DMS153 treated with DMSO at 0.1 percent for 48 hours (cell line): ENCODE measurements at regions not wholly inside any gene's neighbourhood (a gene's known extent, or its start where the extent isn't known, plus 50 kb on each side); places are given as distances from the start of the nearest gene placed in this dataset.

Experiments
- DNase-seq: peaks from one replicate; lab custom pipeline; 2025; ENCODE audit not compliant: unreplicated experiment; lab: John Stamatoyannopoulos, UW

- no peak for DNase-seq
Measured at GRCh38 chr2:120424274-120424796, 78.4 kb downstream of the INHBB start.

GRCh38 chr2:120425014-120425413 is 79.1 kb downstream of the INHBB start:
- no peak for DNase-seq

DNA sequence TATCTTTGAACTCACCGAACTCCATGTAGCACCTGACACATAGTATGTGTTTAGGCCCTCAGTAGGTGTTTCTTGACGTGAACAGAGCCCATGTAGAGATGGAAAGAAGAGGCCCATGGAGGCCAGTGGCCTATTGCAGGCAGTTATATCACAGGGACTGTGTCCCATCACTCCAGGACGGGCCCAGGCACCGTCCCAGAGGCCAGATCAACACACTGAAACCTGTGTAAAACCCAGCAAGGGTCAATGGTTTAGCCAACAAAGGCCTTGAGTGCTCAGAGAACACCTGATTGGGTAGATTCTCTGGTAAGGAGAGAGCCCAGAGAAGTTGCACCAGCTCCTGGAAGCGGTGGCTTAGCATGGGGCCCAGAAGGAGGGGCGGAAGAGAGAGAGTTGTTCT is 82.8 kb downstream of the INHBB start:
- no peak for DNase-seq

DNA sequence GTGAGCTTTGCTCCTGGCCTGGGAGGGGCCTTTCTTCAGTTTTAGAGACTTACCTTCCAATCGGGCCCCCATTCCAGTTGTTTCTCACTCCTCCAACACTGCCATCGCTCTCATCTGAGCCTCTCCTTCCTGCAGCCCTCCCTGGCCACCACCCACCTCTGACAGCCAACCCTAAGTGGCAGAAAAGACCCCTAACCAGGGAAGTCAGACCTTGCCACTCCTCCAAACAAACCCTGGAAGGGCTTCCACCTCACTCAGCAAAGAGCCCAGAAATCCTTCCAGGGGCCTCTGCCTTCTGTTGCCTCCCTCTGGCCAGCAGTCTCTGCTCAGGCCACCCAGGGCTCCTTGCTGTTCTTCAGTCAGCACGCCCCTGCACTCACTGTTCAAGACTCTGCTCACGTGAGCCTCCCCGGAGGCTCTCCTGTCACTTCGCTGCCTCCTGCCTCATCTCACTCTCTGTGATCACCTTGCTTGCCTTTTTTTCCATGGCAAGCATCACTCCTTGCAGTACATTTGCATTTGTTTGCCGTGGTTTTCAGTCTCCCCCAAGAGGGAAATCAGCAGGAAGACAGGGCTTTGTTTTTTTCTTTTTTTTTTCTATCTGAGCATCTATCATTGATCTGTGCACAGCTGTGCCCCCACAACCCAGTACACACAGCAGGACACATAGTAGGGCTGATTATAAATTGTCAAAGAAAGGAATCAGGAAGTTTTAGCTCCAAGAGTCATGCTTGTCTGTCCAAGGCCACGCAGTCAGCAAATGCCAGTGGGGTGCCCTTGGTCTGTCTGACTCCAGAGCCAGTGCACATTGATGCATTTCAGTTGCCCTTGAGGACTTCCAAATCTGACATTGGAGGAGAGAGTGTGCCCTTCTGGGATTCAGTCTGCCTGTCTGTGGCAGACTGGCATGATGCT is 83.9 kb downstream of the INHBB start:
- no peak for DNase-seq

DNA sequence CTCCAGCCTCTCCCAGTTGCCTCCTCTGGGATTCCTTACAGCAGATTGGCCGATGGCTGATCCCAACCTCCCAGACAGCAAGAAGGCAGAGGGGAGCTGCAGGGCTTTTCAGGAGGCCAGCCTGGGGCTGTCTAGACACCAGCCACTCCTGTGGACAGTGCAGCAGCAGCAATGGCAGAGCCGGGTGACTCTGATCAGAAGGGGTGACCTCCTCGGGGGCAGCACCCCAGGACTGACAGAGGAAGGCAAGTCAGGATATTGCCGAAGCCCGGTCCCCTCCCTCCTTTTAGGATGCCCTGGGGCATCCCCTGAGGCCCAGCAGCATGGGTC is 84.5 kb downstream of the INHBB start:
- DNase-seq = no peak

GRCh38 chr2:120430957-120431356 is 85.0 kb downstream of the INHBB start:
- no peak for DNase-seq

- DNase-seq = no peak
Measured at GRCh38 chr2:120431386-120432292, 85.7 kb downstream of the INHBB start.

GRCh38 chr2:120432293-120432975 is 86.5 kb downstream of the INHBB start:
- DNase-seq = no peak

GRCh38 chr2:120432976-120433815 is 87.3 kb downstream of the INHBB start:
- DNase-seq = no peak

GRCh38 chr2:120433816-120434290 is 87.9 kb downstream of the INHBB start:
- no peak for DNase-seq

- no peak for DNase-seq
Measured at GRCh38 chr2:120434492-120435308, 88.8 kb downstream of the INHBB start.

- DNase-seq = no peak
Measured at GRCh38 chr2:120435671-120436459, 89.9 kb downstream of the INHBB start.

- DNase-seq = no peak
Measured at GRCh38 chr2:120436460-120436739, 90.5 kb downstream of the INHBB start.

DNA sequence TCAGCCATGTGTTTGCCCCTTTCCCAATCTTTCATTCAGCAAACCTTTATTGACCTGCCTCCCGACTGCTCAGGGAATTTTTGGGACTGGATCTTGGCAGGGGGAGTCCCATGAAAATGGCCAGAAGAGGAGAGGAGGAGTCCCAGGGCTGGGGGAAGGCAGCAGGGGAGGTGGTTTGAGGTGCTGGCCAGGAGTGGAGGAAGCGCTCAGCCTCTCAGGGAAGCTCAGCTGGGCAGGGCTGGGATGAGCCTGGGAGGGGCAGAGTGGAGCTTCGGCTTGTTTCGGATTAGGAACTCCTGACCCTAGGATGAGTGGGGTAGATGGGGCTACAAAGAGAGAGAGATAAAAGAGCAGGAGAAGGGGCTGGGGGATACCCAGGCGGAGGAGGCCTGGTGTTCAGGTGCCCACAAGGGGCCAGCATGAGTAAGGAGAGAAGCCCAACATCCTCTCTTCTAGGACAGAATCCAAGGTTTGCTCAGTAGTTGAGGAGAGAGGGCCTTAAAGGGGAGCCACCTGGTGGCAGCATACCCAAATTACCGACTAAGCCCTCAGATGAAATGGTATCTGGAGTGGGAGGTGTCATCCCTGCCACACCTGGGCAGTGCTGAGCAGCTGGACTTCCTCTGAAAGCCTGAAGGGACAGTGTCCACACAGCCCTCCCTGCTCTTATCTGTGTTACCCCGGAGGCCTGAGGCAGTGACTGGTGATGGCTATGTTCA is 91.1 kb downstream of the INHBB start:
- peak; percentile 60 for DNase-seq

DNA sequence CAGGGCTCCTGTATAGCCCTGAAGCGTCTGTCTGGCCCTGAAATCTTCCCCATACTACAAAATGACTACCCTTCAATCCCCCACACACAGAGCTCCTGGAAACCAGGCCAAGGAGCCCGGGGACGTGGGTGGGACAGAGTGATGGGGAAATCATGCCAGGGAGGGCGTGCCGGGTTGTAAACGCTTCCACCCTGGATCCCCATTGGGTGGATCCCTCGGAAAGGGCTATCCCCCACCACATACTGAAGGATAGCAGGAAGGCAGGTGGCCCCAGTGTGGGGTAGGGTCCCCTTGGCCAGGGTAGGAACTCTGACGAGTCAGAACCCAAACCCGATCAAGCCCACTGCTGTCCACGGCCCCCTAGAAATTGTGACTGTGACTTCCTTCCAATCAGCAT is 91.7 kb downstream of the INHBB start:
- no peak for DNase-seq

GRCh38 chr2:120438301-120439066 is 92.5 kb downstream of the INHBB start:
- DNase-seq = no peak

GRCh38 chr2:120439067-120439368 is 93.1 kb downstream of the INHBB start:
- DNase-seq = no peak
